Brain microvascular endothelial cell (primary cell): ENCODE measurements at regions not wholly inside any gene's neighbourhood (a gene's known extent, or its start where the extent isn't known, plus 50 kb on each side); places are given as distances from the start of the nearest gene placed in this dataset.

Experiments
- DNase-seq: peaks from one replicate; pipeline ENCODE4 v3.0.0-alpha.2; 2020
- H3K27ac ChIP-seq: fragments of 250-450 bp; sonication (Bioruptor Pico); 2 replicates; pipeline ENCODE4 v1.5.1; 2020; ENCODE audit warnings: mild to moderate bottlenecking, moderate library complexity
- H3K27me3 ChIP-seq: fragments of 250-450 bp; sonication (Bioruptor Pico); replicated peaks from 2 replicates; pipeline ENCODE4 v1.5.1; 2020; ENCODE audit warnings: mild to moderate bottlenecking
- H3K36me3 ChIP-seq: fragments of 250-450 bp; sonication (Bioruptor Pico); replicated peaks from 2 replicates; pipeline ENCODE4 v1.5.1; 2020; ENCODE audit warnings: mild to moderate bottlenecking
- H3K4me3 ChIP-seq: 2 replicates; pipeline ENCODE4 v1.5.1; 2011; ENCODE audit warnings: low read depth, mild to moderate bottlenecking, control low read depth, low read length, moderate library complexity
- in situ Hi-C: cut with HindIII; loops from 2 replicates; pipeline ENCODE4 v1.10.0; 2017; ENCODE audit warnings: low sequenced_read_pairs, low pct_ligation_motif_present
- TF ChIP-seq, protein P1 (sequence below): IDR thresholded peaks from 2 replicates; pipeline ENCODE4 v1.5.1; 2011; ENCODE audit warnings: low read depth, mild to moderate bottlenecking, moderate library complexity, low read length, control low read depth, inconsistent platforms; ENCODE audit errors: missing control alignments

- in situ Hi-C loops = no loop called here
- TF ChIP-seq, protein P1, sequence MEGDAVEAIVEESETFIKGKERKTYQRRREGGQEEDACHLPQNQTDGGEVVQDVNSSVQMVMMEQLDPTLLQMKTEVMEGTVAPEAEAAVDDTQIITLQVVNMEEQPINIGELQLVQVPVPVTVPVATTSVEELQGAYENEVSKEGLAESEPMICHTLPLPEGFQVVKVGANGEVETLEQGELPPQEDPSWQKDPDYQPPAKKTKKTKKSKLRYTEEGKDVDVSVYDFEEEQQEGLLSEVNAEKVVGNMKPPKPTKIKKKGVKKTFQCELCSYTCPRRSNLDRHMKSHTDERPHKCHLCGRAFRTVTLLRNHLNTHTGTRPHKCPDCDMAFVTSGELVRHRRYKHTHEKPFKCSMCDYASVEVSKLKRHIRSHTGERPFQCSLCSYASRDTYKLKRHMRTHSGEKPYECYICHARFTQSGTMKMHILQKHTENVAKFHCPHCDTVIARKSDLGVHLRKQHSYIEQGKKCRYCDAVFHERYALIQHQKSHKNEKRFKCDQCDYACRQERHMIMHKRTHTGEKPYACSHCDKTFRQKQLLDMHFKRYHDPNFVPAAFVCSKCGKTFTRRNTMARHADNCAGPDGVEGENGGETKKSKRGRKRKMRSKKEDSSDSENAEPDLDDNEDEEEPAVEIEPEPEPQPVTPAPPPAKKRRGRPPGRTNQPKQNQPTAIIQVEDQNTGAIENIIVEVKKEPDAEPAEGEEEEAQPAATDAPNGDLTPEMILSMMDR = no peak
- no peaks in the 10 kb centered on the region for H3K36me3 ChIP-seq
- H3K4me3 ChIP-seq = no peak overlapping the region
- no peak for DNase-seq
- no peak overlapping the region for H3K27ac ChIP-seq
- H3K27me3 ChIP-seq = no peaks in the 10 kb centered on the region
Observed at GRCh38 chr2:215845839-215846586, 167.3 kb downstream of the MREG start.

DNA sequence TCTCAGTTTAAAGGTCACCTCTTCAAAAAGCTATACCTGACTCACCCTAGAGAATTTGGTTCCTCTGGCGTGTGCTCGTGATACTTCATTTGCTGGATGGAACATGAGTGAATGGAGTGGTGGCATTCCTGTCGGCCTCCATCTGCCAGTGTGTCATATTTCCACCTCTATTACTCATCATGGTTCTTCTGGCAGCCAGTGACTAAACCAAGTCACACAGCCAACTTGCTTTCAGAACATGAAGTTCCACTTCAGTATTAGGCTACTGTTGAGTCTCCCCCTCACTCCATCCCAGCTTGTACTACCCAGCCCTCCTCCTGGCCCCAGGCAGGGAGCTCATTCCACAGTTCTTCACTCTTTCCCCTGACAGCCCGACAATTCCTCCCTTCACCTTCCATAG, 169.8 kb downstream of the MREG start:
- Histone ChIP-seq H3K27me3 (no peaks in the 10 kb centered on the region), H3K27ac (peak overlapping the region; percentile 87), H3K4me3 (no peak overlapping the region), H3K36me3 (no peaks in the 10 kb centered on the region)
- TF ChIP-seq, protein P1 = no peak
- DNase-seq = peak; percentile 88
- in situ Hi-C loops = no loop called here

DNA sequence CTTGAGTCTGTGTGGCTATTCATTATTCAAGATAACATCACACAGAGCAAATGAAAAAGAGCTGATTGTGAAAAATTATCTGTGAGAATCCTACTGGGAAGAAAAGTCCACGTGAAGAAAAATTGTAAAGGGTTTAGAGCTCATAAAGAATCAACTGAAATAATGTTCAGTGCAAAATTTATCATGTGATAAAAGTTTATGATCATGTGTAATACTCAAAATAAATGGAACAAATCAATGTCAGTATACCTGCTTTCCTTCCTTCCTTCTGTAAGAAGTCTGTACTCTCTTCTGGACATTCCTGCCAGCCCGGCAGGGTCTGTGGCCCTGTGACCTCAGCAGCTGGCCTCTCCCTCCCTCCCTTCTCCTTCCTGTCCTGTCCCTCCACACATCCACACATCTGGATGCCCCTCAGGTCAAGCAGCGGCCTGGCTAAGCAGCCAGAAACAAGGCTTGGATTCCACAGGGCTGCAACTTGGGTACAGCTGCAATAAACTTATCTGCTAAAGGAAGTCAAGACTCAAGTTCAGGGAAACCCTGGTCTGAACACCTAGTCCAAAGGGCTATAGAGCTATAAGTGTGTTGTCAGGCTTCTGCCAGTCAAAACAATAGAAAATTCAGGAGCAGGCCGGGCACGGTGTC, 172.1 kb downstream of the MREG start:
- no peaks in the 10 kb centered on the region for H3K36me3 ChIP-seq
- no peaks in the 10 kb centered on the region for H3K27me3 ChIP-seq
- no peak overlapping the region for H3K27ac ChIP-seq
- TF ChIP-seq, protein P1 = no peak
- no peak overlapping the region for H3K4me3 ChIP-seq
- in situ Hi-C loops = no loop called here
- no peak for DNase-seq

GRCh38 chr2:215839816-215840215, 173.5 kb downstream of the MREG start:
- TF ChIP-seq, protein P1 = no peak
- no peak overlapping the region for H3K4me3 ChIP-seq
- in situ Hi-C loops = no loop called here
- no peaks in the 10 kb centered on the region for H3K27me3 ChIP-seq
- no peak overlapping the region for H3K27ac ChIP-seq
- no peak for DNase-seq
- no peaks in the 10 kb centered on the region for H3K36me3 ChIP-seq

GRCh38 chr2:215839309-215839708, 174.0 kb downstream of the MREG start:
- no peak for DNase-seq
- Histone ChIP-seq H3K4me3 (no peak overlapping the region), H3K27me3 (no peaks in the 10 kb centered on the region), H3K36me3 (no peaks in the 10 kb centered on the region), H3K27ac (no peak overlapping the region)
- in situ Hi-C loops = no loop called here
- TF ChIP-seq, protein P1 = no peak
